Tibial nerve (tissue), 3 donors: ENCODE measurements at regions not wholly inside any gene's neighbourhood (a gene's known extent, or its start where the extent isn't known, plus 50 kb on each side); places are given as distances from the start of the nearest gene placed in this dataset.

ENCODE experiments used
- POLR2A ChIP-seq, 2 donors: fragments of 450-650 bp; IDR thresholded peaks; one replicate each; pipeline ENCODE4 v1.6.1; 2017; ENCODE audit warnings: antibody characterized with exemption in 2 of 2, mild to moderate bottlenecking in 2 of 2, moderate library complexity in 2 of 2
- TF ChIP-seq, protein P1 (sequence below), 5 experiments: fragments of 200-600 bp in 3 of 5; fragments of 450-650 bp in 2 of 5; sonication (generic) in 3 of 5; IDR thresholded peaks; one replicate each; pipeline ENCODE4 v1.5.1; 2016 to 2019; ENCODE audit warnings: antibody characterized with exemption in 5 of 5, mild to moderate bottlenecking in 3 of 5, moderate library complexity in 2 of 5

DNA sequence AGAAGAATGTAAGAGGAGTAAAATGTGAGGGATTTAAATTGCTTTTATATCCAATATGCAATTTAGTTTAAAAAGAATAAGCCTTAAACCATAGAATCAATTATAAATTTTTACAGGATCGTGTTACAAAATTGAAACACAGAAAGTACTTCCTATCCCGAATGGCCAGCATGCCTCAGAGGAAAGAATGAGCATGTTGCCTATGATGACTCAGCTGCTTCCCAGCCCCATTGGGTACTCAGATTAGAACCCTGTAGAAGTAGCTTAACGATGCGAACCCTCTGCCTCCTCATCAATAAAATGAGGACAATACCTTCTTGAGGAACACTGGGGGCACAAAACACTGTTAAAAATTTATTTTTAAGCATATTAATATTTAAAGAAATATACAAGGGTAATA, 113.4 kb upstream of the CDK1 start:
- TF ChIP-seq, protein P1, sequence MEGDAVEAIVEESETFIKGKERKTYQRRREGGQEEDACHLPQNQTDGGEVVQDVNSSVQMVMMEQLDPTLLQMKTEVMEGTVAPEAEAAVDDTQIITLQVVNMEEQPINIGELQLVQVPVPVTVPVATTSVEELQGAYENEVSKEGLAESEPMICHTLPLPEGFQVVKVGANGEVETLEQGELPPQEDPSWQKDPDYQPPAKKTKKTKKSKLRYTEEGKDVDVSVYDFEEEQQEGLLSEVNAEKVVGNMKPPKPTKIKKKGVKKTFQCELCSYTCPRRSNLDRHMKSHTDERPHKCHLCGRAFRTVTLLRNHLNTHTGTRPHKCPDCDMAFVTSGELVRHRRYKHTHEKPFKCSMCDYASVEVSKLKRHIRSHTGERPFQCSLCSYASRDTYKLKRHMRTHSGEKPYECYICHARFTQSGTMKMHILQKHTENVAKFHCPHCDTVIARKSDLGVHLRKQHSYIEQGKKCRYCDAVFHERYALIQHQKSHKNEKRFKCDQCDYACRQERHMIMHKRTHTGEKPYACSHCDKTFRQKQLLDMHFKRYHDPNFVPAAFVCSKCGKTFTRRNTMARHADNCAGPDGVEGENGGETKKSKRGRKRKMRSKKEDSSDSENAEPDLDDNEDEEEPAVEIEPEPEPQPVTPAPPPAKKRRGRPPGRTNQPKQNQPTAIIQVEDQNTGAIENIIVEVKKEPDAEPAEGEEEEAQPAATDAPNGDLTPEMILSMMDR (IDR thresholded peaks at IDR 0.05): no peak
- no peak for TF ChIP-seq POLR2A (IDR thresholded peaks at IDR 0.05)
